WTC11 (cell line): ENCODE measurements at regions not wholly inside any gene's neighbourhood (a gene's known extent, or its start where the extent isn't known, plus 50 kb on each side); places are given as distances from the start of the nearest gene placed in this dataset.

Experiments used
- ATAC-seq: fragments of 200-7000 bp; cut with Tn5 transposase; 2 replicates; pipeline ENCODE4 v1.10.0; 2021; ENCODE audit warnings: mild to moderate bottlenecking, moderate library complexity
- CTCF ChIA-PET: fragments of 300-600 bp; sonication (Branson Sonifier 250); formaldehyde crosslinking; loops from one replicate; lab custom pipeline; 2021; ENCODE audit warnings: antibody characterized with exemption; lab: Charles Lee
- POLR2A ChIA-PET: fragments of 350-600 bp; sonication (Branson Sonifier 250); formaldehyde crosslinking; loops from one replicate; lab custom pipeline; 2021; ENCODE audit warnings: antibody characterized with exemption; lab: Charles Lee
- DNase-seq: peaks from one replicate; pipeline ENCODE4 v3.0.0; 2021; ENCODE audit warnings: low spot score
- H3K27ac Mint-ChIP-seq: 2 replicates; pipeline ENCODE4 v1.8.0; 2021; ENCODE audit warnings: mixed read lengths
- H3K27me3 Mint-ChIP-seq: 2 replicates; pipeline ENCODE4 v1.8.0; 2021; ENCODE audit warnings: low read depth, mild to moderate bottlenecking, moderate library complexity, mixed read lengths
- H3K36me3 Mint-ChIP-seq: 2 replicates; pipeline ENCODE4 v1.8.0; 2021; ENCODE audit warnings: mixed read lengths
- H3K4me1 Mint-ChIP-seq: 2 replicates; pipeline ENCODE4 v1.8.0; 2022; ENCODE audit warnings: mixed read lengths
- H3K4me3 Mint-ChIP-seq: 2 replicates; pipeline ENCODE4 v1.8.0; 2021; ENCODE audit warnings: mild to moderate bottlenecking, moderate library complexity, mixed read lengths
- H3K9me3 Mint-ChIP-seq: 2 replicates; pipeline ENCODE4 v1.8.0; 2021; ENCODE audit warnings: mixed read lengths
- ATF1 ChIP-seq: sonication (generic); formaldehyde crosslinking; IDR thresholded peaks from 2 replicates; pipeline ENCODE4 v1.8.1; 2023; ENCODE audit warnings: mild to moderate bottlenecking, moderate library complexity, missing genetic modification reagents
- CREM ChIP-seq: sonication (generic); formaldehyde crosslinking; IDR thresholded peaks from 2 replicates; pipeline ENCODE4 v1.8.1; 2022; ENCODE audit warnings: mild to moderate bottlenecking, missing genetic modification reagents, moderate library complexity
- ELF4 ChIP-seq: sonication (generic); formaldehyde crosslinking; IDR thresholded peaks from 2 replicates; pipeline ENCODE4 v1.8.1; 2022; ENCODE audit warnings: low read depth, mild to moderate bottlenecking, moderate library complexity, missing genetic modification reagents
- FOXP1 ChIP-seq: sonication (generic); formaldehyde crosslinking; IDR thresholded peaks from 2 replicates; pipeline ENCODE4 v1.8.0; 2022; ENCODE audit warnings: missing genetic modification reagents, mild to moderate bottlenecking, moderate library complexity, borderline replicate concordance
- GRHL2 ChIP-seq: fragments of 250-450 bp; sonication (Bioruptor Pico); IDR thresholded peaks from 2 replicates; pipeline ENCODE4 v1.8.0; 2022; ENCODE audit warnings: mild to moderate bottlenecking, moderate library complexity; ENCODE audit not compliant: insufficient replicate concordance, severe bottlenecking
- KAT7 ChIP-seq: sonication (generic); formaldehyde crosslinking; IDR thresholded peaks from 2 replicates; pipeline ENCODE4 v1.8.1; 2023; ENCODE audit warnings: missing genetic modification reagents, mild to moderate bottlenecking, borderline replicate concordance
- RELA ChIP-seq: sonication (generic); formaldehyde crosslinking; IDR thresholded peaks from 2 replicates; pipeline ENCODE4 v1.8.1; 2022; ENCODE audit warnings: missing genetic modification reagents, mild to moderate bottlenecking, borderline replicate concordance
- RORB ChIP-seq: fragments of 250-450 bp; sonication (Bioruptor Pico); IDR thresholded peaks from 2 replicates; pipeline ENCODE4 v1.9.0; 2021; ENCODE audit warnings: mild to moderate bottlenecking
- ZNF121 ChIP-seq: sonication (generic); formaldehyde crosslinking; IDR thresholded peaks from 2 replicates; pipeline ENCODE4 v1.8.0; 2023; ENCODE audit warnings: missing genetic modification reagents
- ZNF219 ChIP-seq: sonication (generic); formaldehyde crosslinking; IDR thresholded peaks from 2 replicates; pipeline ENCODE4 v1.8.0; 2023; ENCODE audit warnings: missing genetic modification reagents, mild to moderate bottlenecking, borderline replicate concordance
- ZNF232 ChIP-seq: sonication (generic); formaldehyde crosslinking; IDR thresholded peaks from 2 replicates; pipeline ENCODE4 v1.8.0; 2022; ENCODE audit warnings: mild to moderate bottlenecking, missing genetic modification reagents
- ZNF263 ChIP-seq: sonication (generic); formaldehyde crosslinking; IDR thresholded peaks from 2 replicates; pipeline ENCODE4 v1.8.1; 2022; ENCODE audit warnings: low read depth, mild to moderate bottlenecking, moderate library complexity, missing genetic modification reagents
- ZNF317 ChIP-seq: sonication (generic); formaldehyde crosslinking; IDR thresholded peaks from 2 replicates; pipeline ENCODE4 v1.8.1; 2023; ENCODE audit warnings: low read depth, mild to moderate bottlenecking, moderate library complexity, missing genetic modification reagents, borderline replicate concordance
- ZNF396 ChIP-seq: fragments of 250-450 bp; sonication (Bioruptor Pico); IDR thresholded peaks from 2 replicates; pipeline ENCODE4 v1.8.0; 2021; ENCODE audit warnings: mild to moderate bottlenecking, moderate library complexity, borderline replicate concordance
- TF ChIP-seq, protein P1 (sequence below): sonication (generic); formaldehyde crosslinking; IDR thresholded peaks from 2 replicates; pipeline ENCODE4 v1.8.0; 2022; ENCODE audit warnings: missing genetic modification reagents
- TF ChIP-seq, protein P2 (sequence below): sonication (generic); formaldehyde crosslinking; IDR thresholded peaks from 2 replicates; pipeline ENCODE4 v1.8.1; 2023; ENCODE audit warnings: mild to moderate bottlenecking, missing genetic modification reagents
- TF ChIP-seq, protein P3 (sequence below): sonication (generic); formaldehyde crosslinking; IDR thresholded peaks from 2 replicates; pipeline ENCODE4 v1.8.1; 2022; ENCODE audit warnings: missing genetic modification reagents, borderline replicate concordance
- TF ChIP-seq, protein P4 (sequence below): sonication (generic); formaldehyde crosslinking; IDR thresholded peaks from 2 replicates; pipeline ENCODE4 v1.8.0; 2023; ENCODE audit warnings: mild to moderate bottlenecking, missing genetic modification reagents
- TF ChIP-seq, protein P5 (sequence below): sonication (generic); formaldehyde crosslinking; IDR thresholded peaks from 2 replicates; pipeline ENCODE4 v1.8.1; 2023; ENCODE audit warnings: mild to moderate bottlenecking, missing genetic modification reagents, moderate library complexity

DNA sequence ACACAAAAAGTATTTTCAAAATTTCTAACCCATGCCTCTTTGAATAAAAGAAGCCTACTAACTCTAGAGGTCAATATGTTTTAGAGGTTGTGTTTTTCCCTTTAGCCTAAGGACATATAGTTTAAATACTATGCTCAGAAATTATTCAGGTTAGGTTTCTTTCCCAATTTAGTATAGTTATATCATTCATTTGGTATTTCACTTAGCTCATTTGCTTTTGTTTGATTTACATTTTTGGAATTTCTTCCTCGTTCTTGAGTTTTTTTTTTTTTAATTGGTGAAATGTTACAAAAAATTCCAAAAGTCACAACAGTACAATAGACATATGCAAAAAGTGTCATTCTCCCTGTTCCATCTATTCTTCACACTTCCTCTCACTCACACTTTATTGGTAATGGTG lies 371.3 kb upstream of the TNP1 start:
- Mint-ChIP-seq H3K27me3 (no peaks in the 10 kb centered on the region), H3K27ac (no peak overlapping the region), H3K4me3 (no peak overlapping the region), H3K4me1 (no peaks in the 10 kb centered on the region), H3K9me3 (peaks cover under 1% of the 10 kb centered on the region)
- POLR2A ChIA-PET: no interaction called here
- CTCF ChIA-PET: no interaction called here
- no peak for ATAC-seq
- TF ChIP-seq ZNF232: no peak
- no peak for TF ChIP-seq RELA
- no peak for TF ChIP-seq RORB (CRISPR knock-in tag)
- TF ChIP-seq ZNF219: no peak
- TF ChIP-seq ELF4 (CRISPR knock-in tag): no peak
- no peak for TF ChIP-seq KAT7
- TF ChIP-seq, protein P1, sequence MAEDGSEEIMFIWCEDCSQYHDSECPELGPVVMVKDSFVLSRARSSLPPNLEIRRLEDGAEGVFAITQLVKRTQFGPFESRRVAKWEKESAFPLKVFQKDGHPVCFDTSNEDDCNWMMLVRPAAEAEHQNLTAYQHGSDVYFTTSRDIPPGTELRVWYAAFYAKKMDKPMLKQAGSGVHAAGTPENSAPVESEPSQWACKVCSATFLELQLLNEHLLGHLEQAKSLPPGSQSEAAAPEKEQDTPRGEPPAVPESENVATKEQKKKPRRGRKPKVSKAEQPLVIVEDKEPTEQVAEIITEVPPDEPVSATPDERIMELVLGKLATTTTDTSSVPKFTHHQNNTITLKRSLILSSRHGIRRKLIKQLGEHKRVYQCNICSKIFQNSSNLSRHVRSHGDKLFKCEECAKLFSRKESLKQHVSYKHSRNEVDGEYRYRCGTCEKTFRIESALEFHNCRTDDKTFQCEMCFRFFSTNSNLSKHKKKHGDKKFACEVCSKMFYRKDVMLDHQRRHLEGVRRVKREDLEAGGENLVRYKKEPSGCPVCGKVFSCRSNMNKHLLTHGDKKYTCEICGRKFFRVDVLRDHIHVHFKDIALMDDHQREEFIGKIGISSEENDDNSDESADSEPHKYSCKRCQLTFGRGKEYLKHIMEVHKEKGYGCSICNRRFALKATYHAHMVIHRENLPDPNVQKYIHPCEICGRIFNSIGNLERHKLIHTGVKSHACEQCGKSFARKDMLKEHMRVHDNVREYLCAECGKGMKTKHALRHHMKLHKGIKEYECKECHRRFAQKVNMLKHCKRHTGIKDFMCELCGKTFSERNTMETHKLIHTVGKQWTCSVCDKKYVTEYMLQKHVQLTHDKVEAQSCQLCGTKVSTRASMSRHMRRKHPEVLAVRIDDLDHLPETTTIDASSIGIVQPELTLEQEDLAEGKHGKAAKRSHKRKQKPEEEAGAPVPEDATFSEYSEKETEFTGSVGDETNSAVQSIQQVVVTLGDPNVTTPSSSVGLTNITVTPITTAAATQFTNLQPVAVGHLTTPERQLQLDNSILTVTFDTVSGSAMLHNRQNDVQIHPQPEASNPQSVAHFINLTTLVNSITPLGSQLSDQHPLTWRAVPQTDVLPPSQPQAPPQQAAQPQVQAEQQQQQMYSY (CRISPR knock-in tag): no peak
- no peak for TF ChIP-seq ZNF121 (CRISPR knock-in tag)
- TF ChIP-seq, protein P2, sequence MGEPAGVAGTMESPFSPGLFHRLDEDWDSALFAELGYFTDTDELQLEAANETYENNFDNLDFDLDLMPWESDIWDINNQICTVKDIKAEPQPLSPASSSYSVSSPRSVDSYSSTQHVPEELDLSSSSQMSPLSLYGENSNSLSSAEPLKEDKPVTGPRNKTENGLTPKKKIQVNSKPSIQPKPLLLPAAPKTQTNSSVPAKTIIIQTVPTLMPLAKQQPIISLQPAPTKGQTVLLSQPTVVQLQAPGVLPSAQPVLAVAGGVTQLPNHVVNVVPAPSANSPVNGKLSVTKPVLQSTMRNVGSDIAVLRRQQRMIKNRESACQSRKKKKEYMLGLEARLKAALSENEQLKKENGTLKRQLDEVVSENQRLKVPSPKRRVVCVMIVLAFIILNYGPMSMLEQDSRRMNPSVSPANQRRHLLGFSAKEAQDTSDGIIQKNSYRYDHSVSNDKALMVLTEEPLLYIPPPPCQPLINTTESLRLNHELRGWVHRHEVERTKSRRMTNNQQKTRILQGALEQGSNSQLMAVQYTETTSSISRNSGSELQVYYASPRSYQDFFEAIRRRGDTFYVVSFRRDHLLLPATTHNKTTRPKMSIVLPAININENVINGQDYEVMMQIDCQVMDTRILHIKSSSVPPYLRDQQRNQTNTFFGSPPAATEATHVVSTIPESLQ (CRISPR knock-in tag): no peak
- no peak for TF ChIP-seq ATF1 (CRISPR knock-in tag)
- TF ChIP-seq, protein P3, sequence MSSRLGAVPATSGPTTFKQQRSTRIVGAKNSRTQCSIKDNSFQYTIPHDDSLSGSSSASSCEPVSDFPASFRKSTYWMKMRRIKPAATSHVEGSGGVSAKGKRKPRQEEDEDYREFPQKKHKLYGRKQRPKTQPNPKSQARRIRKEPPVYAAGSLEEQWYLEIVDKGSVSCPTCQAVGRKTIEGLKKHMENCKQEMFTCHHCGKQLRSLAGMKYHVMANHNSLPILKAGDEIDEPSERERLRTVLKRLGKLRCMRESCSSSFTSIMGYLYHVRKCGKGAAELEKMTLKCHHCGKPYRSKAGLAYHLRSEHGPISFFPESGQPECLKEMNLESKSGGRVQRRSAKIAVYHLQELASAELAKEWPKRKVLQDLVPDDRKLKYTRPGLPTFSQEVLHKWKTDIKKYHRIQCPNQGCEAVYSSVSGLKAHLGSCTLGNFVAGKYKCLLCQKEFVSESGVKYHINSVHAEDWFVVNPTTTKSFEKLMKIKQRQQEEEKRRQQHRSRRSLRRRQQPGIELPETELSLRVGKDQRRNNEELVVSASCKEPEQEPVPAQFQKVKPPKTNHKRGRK (CRISPR knock-in tag): no peak
- TF ChIP-seq ZNF396: no peak
- TF ChIP-seq, protein P4, sequence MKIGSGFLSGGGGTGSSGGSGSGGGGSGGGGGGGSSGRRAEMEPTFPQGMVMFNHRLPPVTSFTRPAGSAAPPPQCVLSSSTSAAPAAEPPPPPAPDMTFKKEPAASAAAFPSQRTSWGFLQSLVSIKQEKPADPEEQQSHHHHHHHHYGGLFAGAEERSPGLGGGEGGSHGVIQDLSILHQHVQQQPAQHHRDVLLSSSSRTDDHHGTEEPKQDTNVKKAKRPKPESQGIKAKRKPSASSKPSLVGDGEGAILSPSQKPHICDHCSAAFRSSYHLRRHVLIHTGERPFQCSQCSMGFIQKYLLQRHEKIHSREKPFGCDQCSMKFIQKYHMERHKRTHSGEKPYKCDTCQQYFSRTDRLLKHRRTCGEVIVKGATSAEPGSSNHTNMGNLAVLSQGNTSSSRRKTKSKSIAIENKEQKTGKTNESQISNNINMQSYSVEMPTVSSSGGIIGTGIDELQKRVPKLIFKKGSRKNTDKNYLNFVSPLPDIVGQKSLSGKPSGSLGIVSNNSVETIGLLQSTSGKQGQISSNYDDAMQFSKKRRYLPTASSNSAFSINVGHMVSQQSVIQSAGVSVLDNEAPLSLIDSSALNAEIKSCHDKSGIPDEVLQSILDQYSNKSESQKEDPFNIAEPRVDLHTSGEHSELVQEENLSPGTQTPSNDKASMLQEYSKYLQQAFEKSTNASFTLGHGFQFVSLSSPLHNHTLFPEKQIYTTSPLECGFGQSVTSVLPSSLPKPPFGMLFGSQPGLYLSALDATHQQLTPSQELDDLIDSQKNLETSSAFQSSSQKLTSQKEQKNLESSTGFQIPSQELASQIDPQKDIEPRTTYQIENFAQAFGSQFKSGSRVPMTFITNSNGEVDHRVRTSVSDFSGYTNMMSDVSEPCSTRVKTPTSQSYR: no peak
- no peak for TF ChIP-seq FOXP1 (CRISPR knock-in tag)
- TF ChIP-seq CREM (CRISPR knock-in tag): no peak
- TF ChIP-seq, protein P5, sequence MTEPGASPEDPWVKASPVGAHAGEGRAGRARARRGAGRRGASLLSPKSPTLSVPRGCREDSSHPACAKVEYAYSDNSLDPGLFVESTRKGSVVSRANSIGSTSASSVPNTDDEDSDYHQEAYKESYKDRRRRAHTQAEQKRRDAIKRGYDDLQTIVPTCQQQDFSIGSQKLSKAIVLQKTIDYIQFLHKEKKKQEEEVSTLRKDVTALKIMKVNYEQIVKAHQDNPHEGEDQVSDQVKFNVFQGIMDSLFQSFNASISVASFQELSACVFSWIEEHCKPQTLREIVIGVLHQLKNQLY (CRISPR knock-in tag): no peak
- TF ChIP-seq ZNF263 (CRISPR knock-in tag): no peak
- no peak for TF ChIP-seq GRHL2 (CRISPR knock-in tag)
- no peak for TF ChIP-seq ZNF317 (CRISPR knock-in tag)
- TF ChIP-seq, all 79 proteins: peak for 0
- DNase-seq: no peak
- H3K36me3 Mint-ChIP-seq: no peaks in the 10 kb centered on the region
